Esophagus squamous epithelium (tissue), 4 donors: ENCODE measurements at regions not wholly inside any gene's neighbourhood (a gene's known extent, or its start where the extent isn't known, plus 50 kb on each side); places are given as distances from the start of the nearest gene placed in this dataset.

Source experiments
- POLR2A ChIP-seq, 4 donors: fragments of 450-650 bp; IDR thresholded peaks; one replicate each; pipeline ENCODE4 v1.6.1; 2017; ENCODE audit warnings: antibody characterized with exemption in 4 of 4, mild to moderate bottlenecking in 4 of 4, moderate library complexity in 3 of 4
- TF ChIP-seq, protein P1 (sequence below), 6 experiments: fragments of 450-650 bp in 4 of 6; fragments of 200-600 bp in 2 of 6; sonication (generic) in 2 of 6; IDR thresholded peaks; one replicate each; pipeline ENCODE4 v1.5.1; 2016 to 2019; ENCODE audit warnings: antibody characterized with exemption in 6 of 6, mild to moderate bottlenecking in 4 of 6, moderate library complexity in 4 of 6

DNA sequence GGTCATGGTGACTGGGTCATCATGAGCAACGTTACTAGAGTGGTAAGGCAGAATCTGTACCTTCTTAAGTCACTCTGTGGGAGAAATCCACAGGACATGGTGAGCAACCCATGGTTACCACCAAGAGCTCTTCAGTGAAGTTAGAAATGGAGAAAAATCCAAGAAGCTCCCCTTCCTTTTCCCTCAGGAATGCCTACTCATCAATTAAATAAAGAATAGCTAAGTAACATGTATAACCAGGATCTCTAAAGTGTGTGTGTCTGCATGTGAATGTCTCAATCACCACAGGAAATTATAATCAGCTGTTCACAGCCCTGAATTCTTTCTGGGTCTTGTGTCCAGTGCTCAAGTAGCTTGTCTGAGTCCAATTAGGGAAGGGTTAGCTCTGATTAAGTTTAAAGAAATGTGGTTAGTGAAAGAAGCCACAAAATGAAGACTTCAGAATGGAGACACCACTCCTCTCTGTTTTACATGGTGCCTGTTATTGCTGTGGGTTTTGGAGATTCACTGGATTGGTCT is 73.2 kb downstream of the SEM1 start:
- TF ChIP-seq, protein P1, sequence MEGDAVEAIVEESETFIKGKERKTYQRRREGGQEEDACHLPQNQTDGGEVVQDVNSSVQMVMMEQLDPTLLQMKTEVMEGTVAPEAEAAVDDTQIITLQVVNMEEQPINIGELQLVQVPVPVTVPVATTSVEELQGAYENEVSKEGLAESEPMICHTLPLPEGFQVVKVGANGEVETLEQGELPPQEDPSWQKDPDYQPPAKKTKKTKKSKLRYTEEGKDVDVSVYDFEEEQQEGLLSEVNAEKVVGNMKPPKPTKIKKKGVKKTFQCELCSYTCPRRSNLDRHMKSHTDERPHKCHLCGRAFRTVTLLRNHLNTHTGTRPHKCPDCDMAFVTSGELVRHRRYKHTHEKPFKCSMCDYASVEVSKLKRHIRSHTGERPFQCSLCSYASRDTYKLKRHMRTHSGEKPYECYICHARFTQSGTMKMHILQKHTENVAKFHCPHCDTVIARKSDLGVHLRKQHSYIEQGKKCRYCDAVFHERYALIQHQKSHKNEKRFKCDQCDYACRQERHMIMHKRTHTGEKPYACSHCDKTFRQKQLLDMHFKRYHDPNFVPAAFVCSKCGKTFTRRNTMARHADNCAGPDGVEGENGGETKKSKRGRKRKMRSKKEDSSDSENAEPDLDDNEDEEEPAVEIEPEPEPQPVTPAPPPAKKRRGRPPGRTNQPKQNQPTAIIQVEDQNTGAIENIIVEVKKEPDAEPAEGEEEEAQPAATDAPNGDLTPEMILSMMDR (IDR thresholded peaks at IDR 0.05), result no peak
- TF ChIP-seq POLR2A (IDR thresholded peaks at IDR 0.05), result no peak
